Omental fat pad (tissue), 3 donors: ENCODE measurements at regions not wholly inside any gene's neighbourhood (a gene's known extent, or its start where the extent isn't known, plus 50 kb on each side); places are given as distances from the start of the nearest gene placed in this dataset.

Experiments used
- ATAC-seq: fragments of 150-250 bp; one replicate; pipeline ENCODE4 v1.9.1; 2016; ENCODE audit warnings: mild to moderate bottlenecking, moderate library complexity; ENCODE audit not compliant: low FRiP score
- DNase-seq: peaks from one replicate; pipeline ENCODE4 v3.0.0-alpha.2; 2019; ENCODE audit warnings: low spot score
- TF ChIP-seq, protein P1 (sequence below), 3 donors: fragments of 450-650 bp; IDR thresholded peaks; one replicate each; pipeline ENCODE4 v1.5.1; 2016 to 2017; ENCODE audit warnings: antibody characterized with exemption in 3 of 3, mild to moderate bottlenecking in 3 of 3, moderate library complexity in 2 of 3

DNA sequence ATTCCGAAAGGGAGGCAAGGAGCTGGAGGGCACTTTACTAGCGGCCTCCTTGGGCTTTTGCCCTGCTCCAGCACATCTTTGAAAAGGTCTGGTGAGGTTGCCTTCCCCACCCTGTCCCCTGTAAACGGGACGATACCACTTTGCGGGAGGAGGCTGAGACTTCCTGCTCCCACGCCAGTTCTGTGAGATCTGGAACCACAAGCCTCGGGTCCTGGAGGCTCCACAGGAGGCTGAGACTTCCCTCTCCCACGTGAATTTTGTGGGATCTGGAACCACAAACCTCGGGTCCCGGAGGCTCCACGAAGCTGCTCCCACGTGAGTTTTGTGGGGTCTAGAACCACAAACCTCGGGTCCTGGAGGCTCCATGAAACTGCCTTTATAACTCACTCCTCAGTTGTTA lies 209.3 kb downstream of the DLL1 start:
- TF ChIP-seq, protein P1, sequence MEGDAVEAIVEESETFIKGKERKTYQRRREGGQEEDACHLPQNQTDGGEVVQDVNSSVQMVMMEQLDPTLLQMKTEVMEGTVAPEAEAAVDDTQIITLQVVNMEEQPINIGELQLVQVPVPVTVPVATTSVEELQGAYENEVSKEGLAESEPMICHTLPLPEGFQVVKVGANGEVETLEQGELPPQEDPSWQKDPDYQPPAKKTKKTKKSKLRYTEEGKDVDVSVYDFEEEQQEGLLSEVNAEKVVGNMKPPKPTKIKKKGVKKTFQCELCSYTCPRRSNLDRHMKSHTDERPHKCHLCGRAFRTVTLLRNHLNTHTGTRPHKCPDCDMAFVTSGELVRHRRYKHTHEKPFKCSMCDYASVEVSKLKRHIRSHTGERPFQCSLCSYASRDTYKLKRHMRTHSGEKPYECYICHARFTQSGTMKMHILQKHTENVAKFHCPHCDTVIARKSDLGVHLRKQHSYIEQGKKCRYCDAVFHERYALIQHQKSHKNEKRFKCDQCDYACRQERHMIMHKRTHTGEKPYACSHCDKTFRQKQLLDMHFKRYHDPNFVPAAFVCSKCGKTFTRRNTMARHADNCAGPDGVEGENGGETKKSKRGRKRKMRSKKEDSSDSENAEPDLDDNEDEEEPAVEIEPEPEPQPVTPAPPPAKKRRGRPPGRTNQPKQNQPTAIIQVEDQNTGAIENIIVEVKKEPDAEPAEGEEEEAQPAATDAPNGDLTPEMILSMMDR (IDR thresholded peaks at IDR 0.05): no peak
- no peak for DNase-seq

DNA sequence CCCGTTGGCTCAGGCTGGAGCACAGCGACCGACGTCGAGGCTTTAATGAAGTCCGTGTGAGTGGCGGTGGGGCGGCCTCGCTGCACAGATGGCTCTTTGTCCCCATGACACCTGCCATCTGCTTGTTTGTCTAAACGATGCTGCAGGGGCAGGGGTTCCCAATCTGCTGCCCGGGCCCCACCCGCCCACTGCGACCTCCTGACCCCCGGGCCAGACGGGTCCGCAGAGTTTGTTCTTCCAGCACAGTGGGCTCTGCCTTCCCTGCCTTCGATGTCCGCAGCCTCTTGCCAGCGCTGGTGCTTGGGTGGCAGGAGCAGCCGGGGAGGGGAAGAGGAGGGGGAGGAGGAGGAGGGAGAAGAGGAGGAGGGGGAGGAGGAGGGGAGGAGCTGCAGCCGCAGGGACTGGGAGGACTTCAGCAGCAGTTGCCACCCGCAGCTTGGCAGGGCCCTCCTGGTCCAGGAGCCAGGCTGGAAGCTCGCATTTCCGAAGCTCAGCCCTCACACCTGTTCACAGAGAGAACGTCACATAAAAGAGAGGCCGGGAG lies 210.0 kb downstream of the DLL1 start:
- DNase-seq (no peak), ATAC-seq (no peak)
- TF ChIP-seq, protein P1 (IDR thresholded peaks at IDR 0.05): no peak

More for the DNA sequence above, 209.3 kb downstream of the DLL1 start:
- ATAC-seq: no peak

DNA sequence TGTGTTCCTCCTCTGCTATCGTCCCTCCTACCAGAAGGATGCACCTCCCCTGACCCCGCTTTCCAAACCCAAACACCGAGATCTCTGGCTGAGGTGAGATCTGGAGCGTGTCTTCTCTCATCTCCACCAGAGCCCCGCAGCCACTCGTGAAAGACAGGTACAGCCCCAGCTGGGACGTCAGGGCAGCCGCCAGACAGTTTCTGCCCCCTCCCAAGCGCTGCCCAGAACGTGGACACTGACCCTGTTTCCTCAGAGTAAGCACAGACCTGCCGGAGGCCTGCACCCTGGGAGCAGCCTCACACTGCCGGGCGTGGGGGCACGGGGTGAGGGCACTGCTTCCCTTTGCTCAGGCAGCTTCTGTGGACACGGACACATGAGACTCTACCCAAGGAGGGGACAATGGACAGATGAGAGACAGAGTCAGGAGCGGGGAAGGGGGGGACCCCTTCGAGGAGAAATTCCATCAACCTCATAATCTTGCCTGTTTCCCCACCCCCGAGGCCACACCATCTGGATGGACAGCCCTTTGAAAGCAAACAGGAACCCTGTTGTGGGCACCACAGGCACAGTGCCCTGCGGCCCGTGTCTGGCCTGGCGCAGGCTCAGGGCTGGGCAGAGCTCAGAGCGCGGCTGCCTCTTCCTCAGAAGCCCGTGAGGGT lies 210.6 kb downstream of the DLL1 start:
- ATAC-seq (no peak), DNase-seq (no peak)
- TF ChIP-seq, protein P1 (IDR thresholded peaks at IDR 0.05): no peak

DNA sequence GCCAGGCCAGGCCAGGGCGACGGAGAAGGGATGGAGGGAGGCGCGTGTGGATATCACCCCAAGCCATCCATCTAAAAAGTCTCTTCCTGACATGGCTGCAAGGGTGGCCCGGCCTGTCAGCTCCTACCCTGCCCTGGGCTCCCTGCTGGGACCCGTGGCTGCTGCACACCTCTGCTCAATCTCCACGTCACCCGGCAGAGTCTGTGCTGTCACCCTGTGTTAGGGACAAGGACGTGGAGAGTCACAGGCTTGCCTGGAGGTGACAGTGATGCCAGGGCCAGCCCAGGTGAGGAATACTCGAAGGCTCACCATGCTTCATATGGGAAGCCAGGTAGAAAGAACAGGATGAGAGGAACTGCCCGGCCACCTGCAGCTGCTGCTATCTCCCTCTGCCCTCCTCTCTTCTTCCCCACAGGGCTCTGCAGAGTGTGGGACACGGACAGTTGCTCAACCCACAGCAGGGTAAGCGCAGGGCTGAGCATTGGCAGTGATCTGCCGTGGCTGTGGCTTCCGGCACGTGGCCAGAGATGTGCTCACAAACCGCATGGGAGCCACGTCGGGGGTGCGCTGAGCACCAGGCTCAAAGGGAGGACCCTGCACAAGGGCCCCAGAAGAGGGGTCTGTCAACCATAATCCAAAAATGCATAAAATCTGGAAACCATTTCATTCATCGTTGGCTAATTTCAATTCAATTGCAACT lies 214.3 kb downstream of the DLL1 start:
- TF ChIP-seq, protein P1 (IDR thresholded peaks at IDR 0.05): no peak
- peak; percentile 25 for ATAC-seq
- no peak for DNase-seq

DNA sequence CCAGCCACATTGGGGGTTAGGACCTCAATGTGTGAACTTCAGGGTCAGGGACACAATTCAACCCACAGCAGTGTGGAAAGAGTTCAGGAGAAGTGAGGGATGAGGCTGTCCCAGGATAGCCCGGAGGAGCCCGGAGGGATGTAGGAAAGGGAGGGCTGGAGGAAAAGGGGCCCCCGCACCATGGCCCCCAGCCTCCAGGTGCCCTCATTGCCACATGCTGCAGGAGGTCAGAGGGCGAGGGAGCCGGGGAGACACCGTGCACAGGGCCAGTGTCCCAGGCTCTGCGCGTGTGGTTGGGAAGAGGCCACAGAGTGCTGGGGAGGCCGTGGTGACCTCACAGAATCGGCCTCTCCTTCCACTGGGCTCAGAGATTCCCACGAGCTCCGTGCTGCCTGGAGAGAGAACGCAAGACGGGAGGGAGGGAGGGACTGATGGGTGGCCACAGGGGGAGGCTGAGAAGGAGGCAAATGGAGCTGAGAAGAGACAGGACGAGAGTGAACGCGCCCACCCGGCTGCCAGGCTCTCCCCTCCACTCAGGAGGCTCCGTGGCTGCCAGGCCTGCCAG lies 215.1 kb downstream of the DLL1 start:
- ATAC-seq (peak; percentile 37), DNase-seq (no peak)
- TF ChIP-seq, protein P1 (IDR thresholded peaks at IDR 0.05): no peak

DNA sequence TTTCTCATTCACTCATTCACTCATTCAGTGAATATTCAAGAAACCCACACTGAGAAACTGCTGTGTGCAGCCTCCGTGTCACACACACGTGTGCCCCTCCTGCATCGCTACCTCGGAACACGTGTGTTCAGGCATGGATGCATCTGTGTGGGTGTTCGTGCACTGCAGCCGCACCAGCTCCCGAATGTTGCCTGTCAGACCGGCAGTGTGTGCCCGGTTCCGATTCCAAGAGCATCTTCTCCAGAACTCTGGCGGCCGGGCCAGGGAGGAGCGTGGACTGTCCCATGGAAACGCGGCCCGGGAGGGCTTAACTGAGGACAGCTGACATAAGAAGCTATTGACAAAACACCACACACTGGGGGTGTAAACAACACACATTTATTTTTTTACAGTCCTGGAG lies 216.0 kb downstream of the DLL1 start:
- TF ChIP-seq, protein P1 (IDR thresholded peaks at IDR 0.05): no peak
- ATAC-seq (no peak), DNase-seq (no peak)
